ENCODE measurements at regions not wholly inside any gene's neighbourhood (a gene's known extent, or its start where the extent isn't known, plus 50 kb on each side); places are given as distances from the start of the nearest gene placed in this dataset.
"Not testable (repeated sequence)": the region's sequence is repeated elsewhere in the genome, so short reads cannot be mapped to it uniquely, and the experiment has no call there.

DNA sequence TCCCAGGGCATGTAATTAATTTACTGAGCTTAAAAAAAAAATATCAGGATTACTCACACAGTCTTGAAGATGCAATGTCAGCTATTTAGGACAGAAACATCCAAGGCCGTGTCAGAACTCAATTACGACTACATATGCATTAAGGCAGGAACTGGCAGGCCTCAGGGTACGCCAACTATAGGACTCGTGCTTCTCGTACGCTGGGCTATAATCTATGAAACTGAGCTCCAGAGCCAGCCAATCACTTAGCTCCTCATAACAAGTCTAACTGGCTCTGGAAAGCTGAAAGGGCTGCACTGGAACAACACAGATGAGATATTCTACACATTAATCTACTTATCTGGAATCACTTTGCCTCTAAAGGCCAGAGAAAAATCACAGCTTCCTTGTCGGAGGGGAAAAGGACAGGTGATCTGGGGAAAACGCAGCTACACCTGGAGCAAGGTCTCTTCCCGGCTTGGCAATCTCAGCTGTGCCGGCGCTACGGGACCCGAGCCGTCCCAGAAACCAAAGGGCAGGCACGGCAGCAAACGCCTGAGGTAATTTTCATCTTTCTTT is 212.0 kb downstream of the DEPDC1B start:
- DNase-seq, result no peak

- no peak for DNase-seq
These were observed 212.5 kb downstream of the DEPDC1B start for GRCh38 chr5:60487476-60487875.

DNA sequence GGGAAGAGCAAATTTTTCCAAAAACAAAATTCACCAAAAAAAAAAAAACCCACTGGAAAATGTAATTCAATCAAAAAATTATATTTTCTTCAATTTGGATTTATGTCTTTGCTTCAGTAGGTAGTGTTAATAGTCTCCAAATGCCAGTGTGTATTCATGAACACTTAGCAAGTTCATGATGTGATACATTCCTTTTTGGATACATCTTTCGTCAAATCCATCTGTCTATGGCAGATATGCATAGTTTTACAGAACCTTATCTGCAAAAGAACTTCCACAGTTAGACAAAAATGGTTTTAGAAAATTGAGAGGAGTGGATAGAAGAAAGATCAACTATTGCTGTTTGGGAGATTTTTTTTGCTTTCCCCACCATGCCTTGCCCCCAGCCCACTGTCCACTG is 214.6 kb downstream of the DEPDC1B start:
- DNase-seq, result no peak

GRCh38 chr5:60483050-60483449 is 216.9 kb downstream of the DEPDC1B start:
- DNase-seq, result no peak

GRCh38 chr5:60482301-60482700 is 217.7 kb downstream of the DEPDC1B start:
- DNase-seq, result no peak

GRCh38 chr5:60479542-60479941 is 220.4 kb downstream of the DEPDC1B start:
- DNase-seq, result no peak

DNA sequence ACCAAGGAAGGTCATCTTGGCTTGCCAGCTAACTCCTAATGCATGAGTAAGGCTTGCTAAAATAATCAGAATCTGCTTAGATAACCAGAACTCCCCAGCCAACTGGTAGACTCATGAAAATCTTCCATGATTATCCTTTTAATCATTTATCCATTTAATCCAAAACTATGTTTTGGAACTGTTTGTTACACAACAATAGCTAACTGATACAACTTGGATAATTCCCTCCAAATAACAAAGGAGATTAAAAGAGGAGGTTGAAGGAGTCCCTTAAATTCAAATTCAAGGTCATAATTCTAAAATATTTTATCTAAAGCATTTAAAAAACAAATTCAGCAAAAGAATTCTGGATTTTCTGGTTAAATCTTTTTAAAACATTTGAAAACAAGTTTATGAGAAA is 222.1 kb downstream of the DEPDC1B start:
- DNase-seq, result no peak

DNA sequence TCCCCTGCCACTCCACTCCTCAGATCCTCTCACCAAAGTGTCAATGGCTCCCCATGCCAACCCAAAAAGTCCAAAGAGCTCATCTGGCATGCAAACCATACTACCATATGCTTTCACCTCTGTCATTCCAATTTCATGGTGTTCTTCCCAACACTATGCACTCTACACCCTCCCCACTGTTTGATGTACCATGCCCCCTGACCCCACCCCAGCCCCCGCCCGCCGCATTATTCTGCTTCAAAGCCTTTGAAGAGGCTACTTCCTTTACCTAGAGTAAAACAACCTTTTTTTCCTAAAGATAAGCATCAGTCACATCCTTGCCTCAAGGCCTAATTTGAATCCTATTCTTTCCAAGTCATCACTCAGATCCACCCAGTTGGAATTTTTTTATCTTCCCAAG is 226.3 kb downstream of the DEPDC1B start:
- no peak for DNase-seq

DNA sequence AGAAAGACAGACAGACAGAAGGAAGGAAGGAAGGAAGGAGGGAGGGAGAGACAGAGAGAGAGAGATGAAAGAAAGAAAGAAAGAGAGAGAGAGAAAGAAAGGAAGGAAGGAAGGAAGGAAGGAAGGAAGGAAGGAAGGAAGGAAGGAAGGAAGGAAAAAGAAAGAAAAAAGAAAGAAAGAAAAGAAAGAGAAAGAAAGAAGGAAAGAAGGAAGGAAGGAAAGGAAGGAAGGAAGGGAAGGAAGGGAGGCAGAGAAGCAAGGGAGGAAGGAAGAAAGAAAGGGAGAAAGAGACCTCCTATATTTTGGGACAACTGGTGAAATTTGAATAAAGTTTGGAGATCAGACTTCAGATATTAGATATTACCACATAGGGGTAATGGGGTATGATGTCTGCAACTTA is 226.9 kb downstream of the DEPDC1B start:
- DNase-seq, result not testable (repeated sequence)

DNA sequence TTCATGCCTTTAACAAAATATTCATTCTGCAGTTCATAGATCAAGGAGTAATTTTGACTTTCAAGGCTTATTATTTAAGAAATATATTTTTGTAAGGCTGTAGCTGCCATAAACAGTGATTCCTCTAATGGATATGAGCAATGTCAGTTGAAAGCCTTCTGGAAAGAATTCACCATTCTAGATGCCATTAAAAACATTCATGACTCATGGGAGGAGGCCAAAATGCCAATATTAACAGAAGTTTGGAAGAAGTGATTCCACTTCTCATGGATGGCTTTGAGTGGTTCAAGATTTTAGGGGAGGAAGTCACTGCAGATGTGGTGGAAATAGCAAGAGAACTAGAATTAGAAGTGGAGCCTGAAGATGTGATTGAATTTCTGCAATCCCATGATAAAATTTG is 229.1 kb downstream of the DEPDC1B start:
- DNase-seq, result no peak

- no peak for DNase-seq
These were observed 230.7 kb downstream of the DEPDC1B start for GRCh38 chr5:60469286-60469685.

DNA sequence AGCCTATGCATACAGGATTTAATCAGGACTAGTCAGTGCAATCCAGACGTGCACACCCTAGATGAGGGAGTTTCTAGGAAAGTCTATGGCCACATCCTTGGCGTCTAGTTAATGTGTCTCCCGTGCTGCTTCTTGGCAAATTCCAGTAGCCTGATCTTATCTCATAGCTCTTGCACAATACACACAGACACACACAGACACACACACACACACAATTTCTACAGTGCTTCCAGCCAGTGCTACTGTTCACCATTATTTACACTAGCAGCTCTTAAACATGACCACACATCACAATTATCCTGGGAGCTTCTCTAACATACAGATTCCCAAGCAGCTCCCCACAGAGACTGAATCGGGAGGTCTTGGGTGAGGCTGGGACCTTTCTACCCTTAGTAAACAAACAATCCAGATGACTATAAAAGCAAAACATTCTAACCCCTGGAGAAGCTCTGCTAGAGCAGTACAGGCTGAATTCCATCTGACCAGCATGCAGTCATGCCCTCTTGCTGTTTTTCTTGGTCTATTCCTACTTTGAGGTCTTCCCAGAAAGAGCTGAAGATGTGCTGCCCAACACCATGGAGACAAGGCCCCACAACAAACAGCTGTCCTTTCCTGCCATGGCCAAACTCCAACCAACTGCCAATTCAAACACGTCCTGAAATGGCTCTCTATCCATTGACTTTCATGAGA is 236.6 kb downstream of the DEPDC1B start:
- DNase-seq, result no peak

GRCh38 chr5:60458666-60459065 is 241.3 kb downstream of the DEPDC1B start:
- no peak for DNase-seq

- no peak for DNase-seq
These were observed 242.7 kb downstream of the DEPDC1B start for GRCh38 chr5:60457233-60457632.

DNA sequence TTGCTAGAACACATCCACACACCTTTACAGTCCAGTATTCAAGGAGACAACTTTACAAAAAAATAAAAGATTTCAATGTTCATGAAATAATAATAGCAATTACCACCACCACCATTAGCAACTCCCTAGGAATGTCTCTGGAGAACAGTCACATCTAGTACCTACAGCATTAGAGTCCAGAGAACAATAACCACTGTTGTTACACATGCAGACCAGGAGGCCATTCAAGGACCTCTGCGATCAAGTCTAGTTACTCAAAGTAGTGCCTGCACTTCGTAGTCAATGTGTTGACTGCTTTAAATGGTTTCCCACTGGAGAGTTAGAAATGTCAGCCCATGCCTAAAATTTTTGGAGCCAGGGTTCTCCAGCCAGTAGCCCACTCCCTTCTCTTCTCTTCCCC is 244.4 kb downstream of the DEPDC1B start:
- DNase-seq, result no peak

- not testable (repeated sequence) for DNase-seq
These were observed 245.7 kb downstream of the DEPDC1B start for GRCh38 chr5:60454277-60454676.

DNA sequence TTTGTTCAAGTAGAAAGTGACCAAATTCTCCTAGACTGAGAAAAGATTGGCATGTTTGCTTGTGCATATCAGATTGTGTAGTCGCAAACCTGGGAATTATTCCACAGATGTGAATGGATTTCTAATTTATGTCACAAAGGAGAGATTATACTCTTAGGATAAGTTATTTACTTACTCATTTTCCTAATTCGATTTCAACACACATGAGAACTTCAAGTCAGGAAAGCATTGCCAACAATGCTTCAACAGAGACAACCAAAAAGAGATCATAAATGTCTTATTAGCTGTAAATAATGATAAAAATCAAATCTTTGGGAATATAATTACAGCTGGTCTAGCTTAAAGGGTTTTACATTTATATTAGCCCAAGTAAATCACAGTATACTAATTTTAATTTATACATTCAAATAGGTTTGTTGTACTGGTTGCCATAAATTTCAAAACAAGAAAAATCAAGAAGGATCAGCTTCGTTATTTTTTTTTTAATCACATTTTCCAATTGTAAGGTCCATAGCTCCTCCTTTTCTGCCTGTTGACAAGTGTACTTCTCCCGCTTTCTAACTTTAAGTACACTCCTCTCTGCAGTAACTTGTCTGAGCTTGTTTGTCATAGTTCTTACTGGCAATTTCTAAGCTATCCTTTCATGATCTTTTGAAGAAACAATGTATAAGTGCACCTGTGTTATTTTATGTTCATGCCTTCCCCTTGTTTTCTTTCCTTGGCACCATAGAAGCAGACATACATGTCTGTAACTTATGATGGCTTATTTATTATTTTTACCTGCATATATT is 246.6 kb downstream of the DEPDC1B start:
- no peak for DNase-seq

DNA sequence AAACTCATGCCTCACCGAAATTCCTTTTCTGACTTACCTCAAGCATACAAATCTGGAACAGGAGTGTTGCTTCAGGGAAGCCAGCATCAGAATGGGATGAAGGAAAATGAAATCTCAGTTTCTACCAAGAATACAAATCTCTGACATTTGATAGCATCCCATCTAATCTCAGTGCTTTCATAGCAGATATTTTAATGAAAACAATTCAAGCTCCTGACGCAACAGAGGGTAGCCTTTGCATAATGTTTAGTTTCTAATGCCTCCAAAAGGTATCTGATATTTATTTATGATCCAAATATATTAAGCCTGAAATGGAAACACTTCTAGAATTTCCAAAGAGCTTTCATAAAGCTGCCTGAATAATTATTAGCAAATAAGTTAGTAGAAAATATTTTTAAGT is 251.4 kb downstream of the DEPDC1B start:
- DNase-seq, result no peak

GRCh38 chr5:60447488-60447920 is 252.5 kb downstream of the DEPDC1B start:
- DNase-seq, result no peak

DNA sequence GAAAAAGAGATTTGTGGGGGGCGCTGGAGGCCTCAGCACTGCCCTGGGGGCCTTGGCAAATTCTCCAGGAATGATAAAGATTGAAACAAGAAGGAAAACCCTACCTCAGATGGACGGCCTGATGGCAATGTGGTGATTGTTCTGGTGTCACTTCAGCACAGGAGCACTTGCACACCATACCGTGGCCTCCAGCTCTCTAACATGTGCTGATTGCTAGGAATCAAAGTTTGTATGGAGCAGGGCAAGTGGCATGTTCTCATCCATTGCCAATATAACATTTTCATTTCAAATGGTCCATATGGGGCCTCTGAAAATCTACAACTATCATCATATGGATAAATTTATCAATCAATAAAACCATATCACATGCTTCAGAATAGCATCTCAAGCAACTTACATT is 253.0 kb downstream of the DEPDC1B start:
- DNase-seq, result no peak

GRCh38 chr5:60445921-60446320 is 254.0 kb downstream of the DEPDC1B start:
- DNase-seq, result no peak

DNA sequence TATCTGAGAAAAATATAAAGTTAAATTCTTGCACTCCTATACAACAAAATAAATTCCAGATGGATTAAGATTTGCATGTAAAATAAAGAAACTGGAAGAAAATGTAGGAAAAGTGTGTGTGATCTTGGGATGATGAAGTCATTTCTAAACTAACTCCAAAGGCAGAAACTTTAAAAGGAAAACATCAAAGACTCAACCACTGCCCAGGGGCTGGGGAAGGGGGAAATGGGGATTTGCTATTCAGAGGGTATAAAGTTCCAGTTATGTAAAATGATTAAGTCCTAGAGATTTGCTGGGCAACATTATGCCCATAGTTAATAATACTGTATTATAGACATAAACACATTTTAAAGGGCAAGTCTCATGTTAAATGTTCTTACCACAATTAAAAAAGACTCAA is 254.5 kb downstream of the DEPDC1B start:
- no peak for DNase-seq

DNA sequence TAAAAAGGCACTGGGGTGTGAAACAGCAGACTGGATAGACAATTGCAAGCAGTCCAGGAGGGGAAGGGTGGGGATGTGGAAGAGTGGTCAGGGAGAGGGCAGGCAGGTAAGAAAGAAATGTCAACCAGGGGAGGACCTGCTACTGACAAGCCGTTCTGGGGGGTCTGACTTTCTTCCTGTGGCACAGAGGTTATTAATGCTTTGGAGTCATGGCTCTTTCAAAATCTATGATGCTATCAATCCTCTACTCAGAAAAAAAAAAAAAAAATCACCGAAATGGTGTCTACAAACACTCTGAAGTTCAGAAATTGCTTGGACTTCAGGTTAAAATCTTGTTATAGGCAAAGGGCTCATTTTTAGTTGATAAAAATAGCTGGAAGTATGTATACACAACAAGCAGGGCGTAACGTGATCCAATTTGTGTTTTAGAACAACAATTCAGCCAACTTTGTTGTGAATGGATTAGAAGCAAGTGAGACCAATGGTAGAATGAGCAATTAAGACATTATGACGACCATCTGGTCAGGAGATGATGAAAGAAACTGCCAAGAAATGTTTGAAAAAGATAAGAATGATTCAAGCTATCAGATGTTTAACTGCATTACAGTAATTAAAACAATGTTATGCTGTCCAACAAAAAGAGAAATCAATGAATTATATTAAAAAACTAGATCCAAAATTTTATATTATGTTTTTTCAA is 255.2 kb downstream of the DEPDC1B start:
- DNase-seq, result no peak

- no peak for DNase-seq
These were observed 260.4 kb downstream of the DEPDC1B start for GRCh38 chr5:60439552-60439951.
